Fibroblast of lung (primary cell): ENCODE measurements at regions not wholly inside any gene's neighbourhood (a gene's known extent, or its start where the extent isn't known, plus 50 kb on each side); places are given as distances from the start of the nearest gene placed in this dataset.

ENCODE experiments used
- DNase-seq, 2 donors: peaks; one replicate each; pipeline versions ENCODE4 v3.0.0 to v3.0.0-alpha.2; 2010; ENCODE audit warnings: low read depth in 2 of 2
- H2AFZ ChIP-seq: 2 replicates; pipeline ENCODE4 v1.5.1; 2012; ENCODE audit warnings: low read length, control low read depth, inconsistent platforms
- H3K27ac ChIP-seq: 2 replicates; pipeline ENCODE4 v1.5.1; 2011; ENCODE audit warnings: low read length, control low read depth; ENCODE audit not compliant: insufficient read depth
- H3K27me3 ChIP-seq: 2 replicates; pipeline ENCODE4 v1.5.1; 2011; ENCODE audit warnings: mild to moderate bottlenecking, low read length; ENCODE audit not compliant: control insufficient read depth, insufficient read depth
- H3K36me3 ChIP-seq: 2 replicates; pipeline ENCODE4 v1.5.1; 2011; ENCODE audit warnings: low read length; ENCODE audit not compliant: control insufficient read depth, insufficient read depth
- H3K4me1 ChIP-seq: 2 replicates; pipeline ENCODE4 v1.5.1; 2011; ENCODE audit warnings: low read length; ENCODE audit not compliant: control insufficient read depth, insufficient read depth; ENCODE audit errors: extremely low read depth
- H3K4me2 ChIP-seq: 2 replicates; pipeline ENCODE4 v1.5.1; 2011; ENCODE audit warnings: low read length, control low read depth; ENCODE audit not compliant: insufficient read depth; ENCODE audit errors: extremely low read depth
- H3K4me3 ChIP-seq, 4 experiments: fragments of 200-600 bp in 1 of 4; sonication (generic) in 1 of 4; replicated peaks in 1 of 4; 2 replicates each; pipeline ENCODE4 v1.5.1; 2011 to 2016; ENCODE audit warnings: low read length in 4 of 4, low read depth in 3 of 4, mild to moderate bottlenecking in 3 of 4, control low read depth in 2 of 4, inconsistent platforms in 1 of 4, mixed read lengths in 1 of 4; ENCODE audit not compliant: insufficient read depth in 1 of 4; ENCODE audit errors: control extremely low read depth in 1 of 4
- H3K79me2 ChIP-seq: 2 replicates; pipeline ENCODE4 v1.5.1; 2012; ENCODE audit warnings: mild to moderate bottlenecking, low read length, inconsistent platforms; ENCODE audit not compliant: control insufficient read depth, insufficient read depth
- H3K9ac ChIP-seq: 2 replicates; pipeline ENCODE4 v1.5.1; 2011; ENCODE audit warnings: mild to moderate bottlenecking, low read length, control low read depth; ENCODE audit not compliant: insufficient read depth
- H3K9me3 ChIP-seq: 2 replicates; pipeline ENCODE4 v1.5.1; 2012; ENCODE audit warnings: low read depth, low read length; ENCODE audit not compliant: control insufficient read depth, insufficient read depth
- H4K20me1 ChIP-seq: 2 replicates; pipeline ENCODE4 v1.5.1; 2011; ENCODE audit warnings: low read length; ENCODE audit not compliant: control insufficient read depth, insufficient read depth; ENCODE audit errors: extremely low read depth
- CTCF ChIP-seq, 2 donors: IDR thresholded peaks in 1 of 2; conservative IDR thresholded peaks in 1 of 2; 1 replicate in 1 of 2; 2 replicates in 1 of 2; pipeline ENCODE4 v1.5.1; 2011 to 2012; ENCODE audit warnings: low read length in 2 of 2, control low read depth in 1 of 2, inconsistent platforms in 1 of 2, low read depth in 1 of 2, mild to moderate bottlenecking in 1 of 2
- EZH2 ChIP-seq: IDR thresholded peaks from 2 replicates; pipeline ENCODE4 v1.5.1; 2012; ENCODE audit warnings: low read length, control low read depth, mild to moderate bottlenecking; ENCODE audit errors: missing control alignments

- no peak for DNase-seq
- Histone ChIP-seq H3K36me3 (no peaks in the 10 kb centered on the region), H2AFZ (no peak overlapping the region), H3K9ac (no peak overlapping the region), H3K4me3 (no peak overlapping the region), H4K20me1 (no peaks in the 10 kb centered on the region), H3K4me1 (no peaks in the 10 kb centered on the region), H3K27me3 (no peaks in the 10 kb centered on the region), H3K4me2 (no peak overlapping the region), H3K9me3 (no peaks in the 10 kb centered on the region), H3K79me2 (no peaks in the 10 kb centered on the region), H3K27ac (no peak overlapping the region)
- TF ChIP-seq CTCF (conservative IDR thresholded peaks at IDR 0.05 in 1 of 2, IDR thresholded peaks at IDR 0.05 in 1 of 2; ENCODE audit: low read depth in 1 of 2, low read length in 2 of 2) (no peak), EZH2 (no peak)
Measured at GRCh38 chr3:81307221-81307620, 454.2 kb downstream of the GBE1 start.

GRCh38 chr3:81303321-81303720 is 458.1 kb downstream of the GBE1 start:
- Histone ChIP-seq H4K20me1 (no peaks in the 10 kb centered on the region), H3K4me1 (no peaks in the 10 kb centered on the region), H3K27me3 (no peaks in the 10 kb centered on the region), H3K36me3 (no peaks in the 10 kb centered on the region), H3K27ac (no peak overlapping the region), H3K4me3 (no peak overlapping the region), H3K9ac (no peak overlapping the region), H2AFZ (no peak overlapping the region), H3K4me2 (no peak overlapping the region), H3K79me2 (no peaks in the 10 kb centered on the region), H3K9me3 (no peaks in the 10 kb centered on the region)
- no peak for DNase-seq
- no peak for TF ChIP-seq CTCF (conservative IDR thresholded peaks at IDR 0.05 in 1 of 2, IDR thresholded peaks at IDR 0.05 in 1 of 2; ENCODE audit: low read depth in 1 of 2, low read length in 2 of 2)
- TF ChIP-seq EZH2, result no peak

GRCh38 chr3:81302045-81302444 is 459.4 kb downstream of the GBE1 start:
- Histone ChIP-seq H3K27me3 (no peaks in the 10 kb centered on the region), H3K27ac (no peak overlapping the region), H3K4me1 (no peaks in the 10 kb centered on the region), H3K4me2 (no peak overlapping the region), H3K4me3 (no peak overlapping the region), H4K20me1 (no peaks in the 10 kb centered on the region), H2AFZ (no peak overlapping the region), H3K36me3 (no peaks in the 10 kb centered on the region), H3K9me3 (no peaks in the 10 kb centered on the region), H3K79me2 (no peaks in the 10 kb centered on the region), H3K9ac (no peak overlapping the region)
- TF ChIP-seq CTCF (conservative IDR thresholded peaks at IDR 0.05 in 1 of 2, IDR thresholded peaks at IDR 0.05 in 1 of 2; ENCODE audit: low read depth in 1 of 2, low read length in 2 of 2) (peak; percentile 79 to 80), EZH2 (no peak)
- DNase-seq, result peak; percentile 50 to 54
